K562 (cell line): ENCODE measurements at regions not wholly inside any gene's neighbourhood (a gene's known extent, or its start where the extent isn't known, plus 50 kb on each side); places are given as distances from the start of the nearest gene placed in this dataset.

Source experiments
- BHLHE40 ChIP-seq: IDR thresholded peaks from 2 replicates; pipeline ENCODE4 v1.6.1; 2011; ENCODE audit warnings: low read length, improper control_type of control experiment
- CEBPB ChIP-seq: fragments of 450-650 bp; IDR thresholded peaks from 2 replicates; pipeline ENCODE4 v1.6.1; 2016; ENCODE audit warnings: missing genetic modification characterization, missing compliant biosample characterization
- EZH2 ChIP-seq: IDR thresholded peaks from 2 replicates; pipeline ENCODE4 v1.6.1; 2012; ENCODE audit warnings: low read depth, mild to moderate bottlenecking, inconsistent platforms, low read length, borderline replicate concordance
- KLF16 ChIP-seq: IDR thresholded peaks from 2 replicates; pipeline ENCODE4 v1.6.1; 2016; ENCODE audit warnings: antibody characterized with exemption
- NFIC ChIP-seq: fragments of 450-650 bp; IDR thresholded peaks from 2 replicates; pipeline ENCODE4 v1.6.1; 2017; ENCODE audit warnings: mild to moderate bottlenecking, inconsistent platforms
- PATZ1 ChIP-seq: fragments of 250-450 bp; sonication (Bioruptor Pico); IDR thresholded peaks from 2 replicates; pipeline ENCODE4 v1.5.0; 2020; ENCODE audit warnings: mild to moderate bottlenecking, borderline replicate concordance
- POLR2AphosphoS2 ChIP-seq: IDR thresholded peaks from 2 replicates; pipeline ENCODE4 v1.6.1; 2012; ENCODE audit warnings: low read length, improper control_type of control experiment
- USF1 ChIP-seq: sonication (generic); formaldehyde crosslinking; IDR thresholded peaks from 2 replicates; pipeline ENCODE4 v1.9.0; 2022; ENCODE audit warnings: mild to moderate bottlenecking, missing genetic modification reagents
- ZNF507 ChIP-seq: conservative IDR thresholded peaks from 2 replicates; pipeline ENCODE4 v1.6.1; 2017; ENCODE audit warnings: missing genetic modification characterization, missing compliant biosample characterization
- TF ChIP-seq, protein P1 (sequence below), 3 experiments: IDR thresholded peaks in 2 of 3; conservative IDR thresholded peaks in 1 of 3; 2 replicates each; pipeline ENCODE4 v1.5.1; 2011 to 2012; ENCODE audit warnings: low read length in 3 of 3, mild to moderate bottlenecking in 3 of 3, control low read depth in 2 of 3, improper control_type of control experiment in 1 of 3, inconsistent platforms in 1 of 3, low read depth in 1 of 3, mixed read lengths in 1 of 3, moderate library complexity in 1 of 3; ENCODE audit not compliant: insufficient read depth in 2 of 3
- TF ChIP-seq, protein P2 (sequence below): fragments of 250-450 bp; sonication (Bioruptor Pico); IDR thresholded peaks from 2 replicates; pipeline ENCODE4 v1.4.0; 2020
- TF ChIP-seq, protein P3 (sequence below): sonication (generic); formaldehyde crosslinking; IDR thresholded peaks from 2 replicates; pipeline ENCODE4 v1.8.0; 2022; ENCODE audit warnings: missing genetic modification reagents, mild to moderate bottlenecking, borderline replicate concordance

- TF ChIP-seq POLR2AphosphoS2: no peak
- TF ChIP-seq CEBPB (tag): no peak
- TF ChIP-seq BHLHE40: no peak
- TF ChIP-seq, protein P1, sequence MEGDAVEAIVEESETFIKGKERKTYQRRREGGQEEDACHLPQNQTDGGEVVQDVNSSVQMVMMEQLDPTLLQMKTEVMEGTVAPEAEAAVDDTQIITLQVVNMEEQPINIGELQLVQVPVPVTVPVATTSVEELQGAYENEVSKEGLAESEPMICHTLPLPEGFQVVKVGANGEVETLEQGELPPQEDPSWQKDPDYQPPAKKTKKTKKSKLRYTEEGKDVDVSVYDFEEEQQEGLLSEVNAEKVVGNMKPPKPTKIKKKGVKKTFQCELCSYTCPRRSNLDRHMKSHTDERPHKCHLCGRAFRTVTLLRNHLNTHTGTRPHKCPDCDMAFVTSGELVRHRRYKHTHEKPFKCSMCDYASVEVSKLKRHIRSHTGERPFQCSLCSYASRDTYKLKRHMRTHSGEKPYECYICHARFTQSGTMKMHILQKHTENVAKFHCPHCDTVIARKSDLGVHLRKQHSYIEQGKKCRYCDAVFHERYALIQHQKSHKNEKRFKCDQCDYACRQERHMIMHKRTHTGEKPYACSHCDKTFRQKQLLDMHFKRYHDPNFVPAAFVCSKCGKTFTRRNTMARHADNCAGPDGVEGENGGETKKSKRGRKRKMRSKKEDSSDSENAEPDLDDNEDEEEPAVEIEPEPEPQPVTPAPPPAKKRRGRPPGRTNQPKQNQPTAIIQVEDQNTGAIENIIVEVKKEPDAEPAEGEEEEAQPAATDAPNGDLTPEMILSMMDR (IDR thresholded peaks at IDR 0.05 in 2 of 3, conservative IDR thresholded peaks at IDR 0.05 in 1 of 3; ENCODE audit: insufficient read depth in 2 of 3, low read depth in 1 of 3, low read length in 3 of 3): no peak
- no peak for TF ChIP-seq USF1 (CRISPR knock-in tag)
- no peak for TF ChIP-seq ZNF507 (tag)
- TF ChIP-seq, protein P2, sequence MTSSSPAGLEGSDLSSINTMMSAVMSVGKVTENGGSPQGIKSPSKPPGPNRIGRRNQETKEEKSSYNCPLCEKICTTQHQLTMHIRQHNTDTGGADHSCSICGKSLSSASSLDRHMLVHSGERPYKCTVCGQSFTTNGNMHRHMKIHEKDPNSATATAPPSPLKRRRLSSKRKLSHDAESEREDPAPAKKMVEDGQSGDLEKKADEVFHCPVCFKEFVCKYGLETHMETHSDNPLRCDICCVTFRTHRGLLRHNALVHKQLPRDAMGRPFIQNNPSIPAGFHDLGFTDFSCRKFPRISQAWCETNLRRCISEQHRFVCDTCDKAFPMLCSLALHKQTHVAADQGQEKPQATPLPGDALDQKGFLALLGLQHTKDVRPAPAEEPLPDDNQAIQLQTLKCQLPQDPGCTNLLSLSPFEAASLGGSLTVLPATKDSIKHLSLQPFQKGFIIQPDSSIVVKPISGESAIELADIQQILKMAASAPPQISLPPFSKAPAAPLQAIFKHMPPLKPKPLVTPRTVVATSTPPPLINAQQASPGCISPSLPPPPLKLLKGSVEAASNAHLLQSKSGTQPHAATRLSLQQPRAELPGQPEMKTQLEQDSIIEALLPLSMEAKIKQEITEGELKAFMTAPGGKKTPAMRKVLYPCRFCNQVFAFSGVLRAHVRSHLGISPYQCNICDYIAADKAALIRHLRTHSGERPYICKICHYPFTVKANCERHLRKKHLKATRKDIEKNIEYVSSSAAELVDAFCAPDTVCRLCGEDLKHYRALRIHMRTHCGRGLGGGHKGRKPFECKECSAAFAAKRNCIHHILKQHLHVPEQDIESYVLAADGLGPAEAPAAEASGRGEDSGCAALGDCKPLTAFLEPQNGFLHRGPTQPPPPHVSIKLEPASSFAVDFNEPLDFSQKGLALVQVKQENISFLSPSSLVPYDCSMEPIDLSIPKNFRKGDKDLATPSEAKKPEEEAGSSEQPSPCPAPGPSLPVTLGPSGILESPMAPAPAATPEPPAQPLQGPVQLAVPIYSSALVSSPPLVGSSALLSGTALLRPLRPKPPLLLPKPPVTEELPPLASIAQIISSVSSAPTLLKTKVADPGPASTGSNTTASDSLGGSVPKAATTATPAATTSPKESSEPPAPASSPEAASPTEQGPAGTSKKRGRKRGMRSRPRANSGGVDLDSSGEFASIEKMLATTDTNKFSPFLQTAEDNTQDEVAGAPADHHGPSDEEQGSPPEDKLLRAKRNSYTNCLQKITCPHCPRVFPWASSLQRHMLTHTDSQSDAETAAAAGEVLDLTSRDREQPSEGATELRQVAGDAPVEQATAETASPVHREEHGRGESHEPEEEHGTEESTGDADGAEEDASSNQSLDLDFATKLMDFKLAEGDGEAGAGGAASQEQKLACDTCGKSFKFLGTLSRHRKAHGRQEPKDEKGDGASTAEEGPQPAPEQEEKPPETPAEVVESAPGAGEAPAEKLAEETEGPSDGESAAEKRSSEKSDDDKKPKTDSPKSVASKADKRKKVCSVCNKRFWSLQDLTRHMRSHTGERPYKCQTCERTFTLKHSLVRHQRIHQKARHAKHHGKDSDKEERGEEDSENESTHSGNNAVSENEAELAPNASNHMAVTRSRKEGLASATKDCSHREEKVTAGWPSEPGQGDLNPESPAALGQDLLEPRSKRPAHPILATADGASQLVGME (CRISPR knock-in tag): no peak
- TF ChIP-seq PATZ1 (CRISPR knock-in tag): no peak
- no peak for TF ChIP-seq KLF16
- no peak for TF ChIP-seq NFIC
- no peak for TF ChIP-seq EZH2
- TF ChIP-seq, protein P3, sequence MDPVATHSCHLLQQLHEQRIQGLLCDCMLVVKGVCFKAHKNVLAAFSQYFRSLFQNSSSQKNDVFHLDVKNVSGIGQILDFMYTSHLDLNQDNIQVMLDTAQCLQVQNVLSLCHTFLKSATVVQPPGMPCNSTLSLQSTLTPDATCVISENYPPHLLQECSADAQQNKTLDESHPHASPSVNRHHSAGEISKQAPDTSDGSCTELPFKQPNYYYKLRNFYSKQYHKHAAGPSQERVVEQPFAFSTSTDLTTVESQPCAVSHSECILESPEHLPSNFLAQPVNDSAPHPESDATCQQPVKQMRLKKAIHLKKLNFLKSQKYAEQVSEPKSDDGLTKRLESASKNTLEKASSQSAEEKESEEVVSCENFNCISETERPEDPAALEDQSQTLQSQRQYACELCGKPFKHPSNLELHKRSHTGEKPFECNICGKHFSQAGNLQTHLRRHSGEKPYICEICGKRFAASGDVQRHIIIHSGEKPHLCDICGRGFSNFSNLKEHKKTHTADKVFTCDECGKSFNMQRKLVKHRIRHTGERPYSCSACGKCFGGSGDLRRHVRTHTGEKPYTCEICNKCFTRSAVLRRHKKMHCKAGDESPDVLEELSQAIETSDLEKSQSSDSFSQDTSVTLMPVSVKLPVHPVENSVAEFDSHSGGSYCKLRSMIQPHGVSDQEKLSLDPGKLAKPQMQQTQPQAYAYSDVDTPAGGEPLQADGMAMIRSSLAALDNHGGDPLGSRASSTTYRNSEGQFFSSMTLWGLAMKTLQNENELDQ (CRISPR knock-in tag): no peak
Measured at GRCh38 chr15:45794304-45794703, 159.5 kb downstream of the SQOR start.
